Mesendoderm (in vitro differentiated cells): ENCODE measurements at regions not wholly inside any gene's neighbourhood (a gene's known extent, or its start where the extent isn't known, plus 50 kb on each side); places are given as distances from the start of the nearest gene placed in this dataset. TPM values are rescaled to one million over a fixed set of nuclear protein-coding genes. Genes with fewer than 3 reads are reported as not detected.
A peak's percentile ranks its signal among the peaks of the same experiment; 100 is the strongest.
"Not testable (repeated sequence)": the region's sequence is repeated elsewhere in the genome, so short reads cannot be mapped to it uniquely, and the experiment has no call there.

ENCODE experiments used
- DNase-seq: peaks from one replicate; pipeline ENCODE4 v3.0.0; 2013
- H2AK5ac ChIP-seq: 2 replicates; pipeline ENCODE4 v1.6.1; 2013; ENCODE audit warnings: low read length, inconsistent platforms
- H2BK120ac ChIP-seq: 2 replicates; pipeline ENCODE4 v1.6.1; 2013; ENCODE audit warnings: low read depth, mild to moderate bottlenecking, low read length, moderate library complexity, mixed read lengths
- H2BK15ac ChIP-seq: replicated peaks from 2 replicates; pipeline ENCODE4 v1.6.1; 2013; ENCODE audit warnings: low read depth, mild to moderate bottlenecking, moderate library complexity
- H2BK5ac ChIP-seq: 2 replicates; pipeline ENCODE4 v1.6.1; 2013; ENCODE audit warnings: low read length, inconsistent platforms
- H3K18ac ChIP-seq: 2 replicates; pipeline ENCODE4 v1.6.1; 2013; ENCODE audit warnings: mild to moderate bottlenecking, low read length, mixed read lengths
- H3K23ac ChIP-seq: one replicate; pipeline ENCODE4 v1.6.1; 2013; ENCODE audit warnings: low read length
- H3K27ac ChIP-seq: 2 replicates; pipeline ENCODE4 v1.5.1; 2013; ENCODE audit warnings: low read depth, mild to moderate bottlenecking, inconsistent platforms, low read length, moderate library complexity
- H3K27me3 ChIP-seq: 2 replicates; pipeline ENCODE4 v1.6.1; 2013; ENCODE audit warnings: low read length, control low read depth, mild to moderate bottlenecking, inconsistent platforms; ENCODE audit not compliant: insufficient read depth, poor library complexity
- H3K36me3 ChIP-seq: 2 replicates; pipeline ENCODE4 v1.6.1; 2013; ENCODE audit warnings: low read length, inconsistent platforms; ENCODE audit not compliant: control insufficient read depth, insufficient read depth
- H3K4ac ChIP-seq: one replicate; pipeline ENCODE4 v1.6.1; 2013; ENCODE audit warnings: low read depth, mild to moderate bottlenecking, low read length, moderate library complexity
- H3K4me1 ChIP-seq: 2 replicates; pipeline ENCODE4 v1.6.1; 2013; ENCODE audit warnings: low read depth, low read length, inconsistent platforms; ENCODE audit not compliant: control insufficient read depth
- H3K4me2 ChIP-seq: 2 replicates; pipeline ENCODE4 v1.6.1; 2013; ENCODE audit warnings: low read length
- H3K4me3 ChIP-seq: 2 replicates; pipeline ENCODE4 v1.5.1; 2013; ENCODE audit warnings: mild to moderate bottlenecking, low read length
- H3K56ac ChIP-seq: one replicate; pipeline ENCODE4 v1.6.1; 2013; ENCODE audit warnings: low read length
- H3K79me1 ChIP-seq: 2 replicates; pipeline ENCODE4 v1.6.1; 2013; ENCODE audit warnings: low read length, inconsistent platforms
- H3K79me2 ChIP-seq: 2 replicates; pipeline ENCODE4 v1.6.1; 2013; ENCODE audit warnings: mild to moderate bottlenecking, low read length; ENCODE audit not compliant: control insufficient read depth, insufficient read depth
- H3K9ac ChIP-seq: 2 replicates; pipeline ENCODE4 v1.6.1; 2013; ENCODE audit warnings: low read length, inconsistent platforms
- H4K5ac ChIP-seq: one replicate; pipeline ENCODE4 v1.6.1; 2013; ENCODE audit warnings: low read length
- H4K8ac ChIP-seq: one replicate; pipeline ENCODE4 v1.6.1; 2013; ENCODE audit warnings: low read depth, mild to moderate bottlenecking, control low read depth, low read length, moderate library complexity
- WGBS: extraction: QIAGEN DNeasy Blood & Tissue Kit; methylation state at CpG from one replicate; pipeline ENCODE4 v1.1.7; 2013; ENCODE audit warnings: low lambda C conversion rate, missing lambda C conversion rate; ENCODE audit not compliant: insufficient coverage; ENCODE audit errors: extremely low coverage; 5-methylcytosine and 5-hydroxymethylcytosine counted together
- small RNA-seq: library from polyadenylated mRNA; stranded (forward); fragments of <200 nt; extraction: miRNeasy Mini kit (QIAGEN cat#:217004); gene quantifications from one replicate; pipeline ENCODE3, GENCODE V24; 2013; ENCODE audit not compliant: insufficient read depth

DNA sequence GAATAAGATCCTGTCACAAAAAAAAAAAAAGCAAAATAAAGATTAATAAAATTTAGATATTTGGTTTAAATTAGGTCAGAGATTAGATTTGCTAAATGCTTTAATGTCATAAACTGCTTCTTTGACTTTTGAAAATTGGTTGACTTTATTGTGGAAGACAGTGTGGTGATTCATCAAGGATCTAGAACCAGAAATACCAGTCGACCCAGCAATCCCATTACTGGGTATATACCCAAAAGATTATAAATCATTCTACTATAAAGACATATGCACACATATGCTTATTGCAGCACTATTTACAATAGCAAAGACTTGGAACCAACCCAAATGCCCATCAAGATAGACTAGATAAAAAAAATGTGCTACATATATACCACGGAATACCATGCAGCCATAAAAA is 54.2 kb upstream of the GPD1L start:
- not testable (repeated sequence) for H3K36me3 ChIP-seq, H4K5ac ChIP-seq, H3K56ac ChIP-seq, H3K4me3 ChIP-seq, H3K79me1 ChIP-seq, H3K4me1 ChIP-seq, H3K18ac ChIP-seq, H2BK15ac ChIP-seq, DNase-seq, H2AK5ac ChIP-seq, H3K79me2 ChIP-seq, H3K4ac ChIP-seq, H3K27me3 ChIP-seq, H4K8ac ChIP-seq, H3K9ac ChIP-seq, H3K23ac ChIP-seq, H2BK5ac ChIP-seq, H3K4me2 ChIP-seq, H3K27ac ChIP-seq, H2BK120ac ChIP-seq
- no CpG with 5 or more reads among the region's 2 CpGs for WGBS

- H3K4me1 ChIP-seq, H3K56ac ChIP-seq, DNase-seq, H3K23ac ChIP-seq, H3K4me3 ChIP-seq, H2BK120ac ChIP-seq, H3K4ac ChIP-seq, H3K79me2 ChIP-seq, H2BK5ac ChIP-seq, H3K27ac ChIP-seq, H3K18ac ChIP-seq, H3K36me3 ChIP-seq, H4K8ac ChIP-seq, H2AK5ac ChIP-seq, H3K27me3 ChIP-seq, H4K5ac ChIP-seq, H3K9ac ChIP-seq, H3K79me1 ChIP-seq, H2BK15ac ChIP-seq, H3K4me2 ChIP-seq: not testable (repeated sequence)
- no CpG with 5 or more reads among the region's 5 CpGs for WGBS
These were observed 53.6 kb upstream of the GPD1L start for GRCh38 chr3:32052851-32053250.

DNA sequence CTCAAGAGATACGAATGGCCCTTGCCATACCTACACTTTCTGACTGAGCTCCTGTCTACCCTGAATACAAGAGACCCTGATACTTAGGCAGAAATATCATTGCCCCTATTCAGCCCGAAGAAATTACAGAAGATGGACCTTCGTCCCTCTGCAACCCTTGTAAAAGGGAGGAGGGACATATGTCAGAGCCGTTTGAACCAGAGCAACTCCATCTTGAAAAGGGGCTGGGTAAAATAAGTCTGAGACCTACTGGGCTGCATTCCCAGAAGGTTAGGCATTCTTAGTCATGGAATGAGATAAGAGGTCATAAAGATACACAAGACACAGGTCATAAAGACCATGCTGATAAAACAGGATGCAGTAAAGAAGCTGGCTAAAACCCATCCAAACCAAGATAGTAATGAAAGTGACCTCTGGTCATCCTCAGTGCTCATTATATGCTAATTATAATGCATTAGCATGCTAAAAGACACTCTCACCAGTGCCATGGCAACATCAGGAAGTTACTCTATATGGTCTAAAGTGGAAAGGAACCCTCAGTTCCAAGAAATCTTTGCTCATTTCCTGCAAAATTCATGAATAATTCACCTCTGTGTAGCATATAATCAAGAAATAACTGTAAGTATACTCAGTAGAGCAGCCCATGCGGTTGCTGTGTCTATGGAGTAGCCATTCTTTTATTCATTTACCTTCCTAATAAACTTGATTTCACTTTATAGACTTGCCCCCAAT is 49.7 kb upstream of the GPD1L start:
- Histone ChIP-seq H2BK5ac (no peak overlapping the region), H4K8ac (no peak overlapping the region), H3K36me3 (no peaks in the 10 kb centered on the region), H2BK15ac (no peak overlapping the region), H3K27ac (no peak overlapping the region), H3K79me1 (no peaks in the 10 kb centered on the region), H3K4me3 (no peak overlapping the region), H3K4me2 (no peak overlapping the region), H2BK120ac (no peak overlapping the region), H3K79me2 (no peaks in the 10 kb centered on the region), H3K56ac (no peak overlapping the region), H2AK5ac (no peak overlapping the region), H3K4me1 (no peaks in the 10 kb centered on the region), H3K27me3 (no peaks in the 10 kb centered on the region), H3K4ac (no peak overlapping the region), H4K5ac (no peak overlapping the region), H3K9ac (no peak overlapping the region), H3K18ac (no peak overlapping the region), H3K23ac (no peak overlapping the region)
- peak; percentile 47 for DNase-seq
- WGBS, result no CpG with 5 or more reads among the region's 5 CpGs

Small RNA genes in the stretch of these regions (small RNA-seq; reads per million reads assigned to genes)
- not detected for gene RF00019
